ENCODE measurements at regions not wholly inside any gene's neighbourhood (a gene's known extent, or its start where the extent isn't known, plus 50 kb on each side); places are given as distances from the start of the nearest gene placed in this dataset.

- TF ChIP-seq, protein P1, sequence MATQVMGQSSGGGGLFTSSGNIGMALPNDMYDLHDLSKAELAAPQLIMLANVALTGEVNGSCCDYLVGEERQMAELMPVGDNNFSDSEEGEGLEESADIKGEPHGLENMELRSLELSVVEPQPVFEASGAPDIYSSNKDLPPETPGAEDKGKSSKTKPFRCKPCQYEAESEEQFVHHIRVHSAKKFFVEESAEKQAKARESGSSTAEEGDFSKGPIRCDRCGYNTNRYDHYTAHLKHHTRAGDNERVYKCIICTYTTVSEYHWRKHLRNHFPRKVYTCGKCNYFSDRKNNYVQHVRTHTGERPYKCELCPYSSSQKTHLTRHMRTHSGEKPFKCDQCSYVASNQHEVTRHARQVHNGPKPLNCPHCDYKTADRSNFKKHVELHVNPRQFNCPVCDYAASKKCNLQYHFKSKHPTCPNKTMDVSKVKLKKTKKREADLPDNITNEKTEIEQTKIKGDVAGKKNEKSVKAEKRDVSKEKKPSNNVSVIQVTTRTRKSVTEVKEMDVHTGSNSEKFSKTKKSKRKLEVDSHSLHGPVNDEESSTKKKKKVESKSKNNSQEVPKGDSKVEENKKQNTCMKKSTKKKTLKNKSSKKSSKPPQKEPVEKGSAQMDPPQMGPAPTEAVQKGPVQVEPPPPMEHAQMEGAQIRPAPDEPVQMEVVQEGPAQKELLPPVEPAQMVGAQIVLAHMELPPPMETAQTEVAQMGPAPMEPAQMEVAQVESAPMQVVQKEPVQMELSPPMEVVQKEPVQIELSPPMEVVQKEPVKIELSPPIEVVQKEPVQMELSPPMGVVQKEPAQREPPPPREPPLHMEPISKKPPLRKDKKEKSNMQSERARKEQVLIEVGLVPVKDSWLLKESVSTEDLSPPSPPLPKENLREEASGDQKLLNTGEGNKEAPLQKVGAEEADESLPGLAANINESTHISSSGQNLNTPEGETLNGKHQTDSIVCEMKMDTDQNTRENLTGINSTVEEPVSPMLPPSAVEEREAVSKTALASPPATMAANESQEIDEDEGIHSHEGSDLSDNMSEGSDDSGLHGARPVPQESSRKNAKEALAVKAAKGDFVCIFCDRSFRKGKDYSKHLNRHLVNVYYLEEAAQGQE (IDR thresholded peaks at IDR 0.05; ENCODE audit: low read depth): no peak
- TF ChIP-seq EZH2phosphoT487 (IDR thresholded peaks at IDR 0.05; ENCODE audit: borderline replicate concordance) (no peak), SIN3A (IDR thresholded peaks at IDR 0.05; ENCODE audit: low read depth) (peak; percentile 81), SP1 (IDR thresholded peaks at IDR 0.05; ENCODE audit: low read depth) (peak; percentile 90)
These were observed 203.7 kb upstream of the MSX2 start (continued) for GRCh38 chr5:174520420-174521396.

DNA sequence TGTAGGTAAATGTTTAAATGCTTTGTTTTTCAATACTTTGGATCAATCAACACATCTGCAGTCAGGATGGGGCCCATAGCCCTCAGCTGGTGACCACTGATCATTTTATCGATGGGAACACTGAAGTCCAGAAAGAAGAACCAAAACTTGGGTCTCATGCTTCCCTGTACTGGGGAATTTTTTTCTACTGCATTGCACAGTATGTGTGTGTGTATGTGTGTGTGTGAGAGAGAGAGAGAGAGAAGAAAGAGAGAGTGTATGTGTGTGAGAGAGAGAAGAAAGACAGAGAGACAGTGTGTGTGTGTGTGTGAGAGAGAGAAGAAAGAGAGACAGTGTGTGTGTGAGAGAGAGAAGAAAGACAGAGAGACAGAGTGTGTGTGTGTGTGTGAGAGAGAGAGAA, 202.9 kb upstream of the MSX2 start:
- Histone ChIP-seq H2AFZ (ENCODE audit: low read depth, low read length, poor library complexity, severe bottlenecking) (no peak overlapping the region), H3K4me3 (replicated peaks in 1 of 2; ENCODE audit: low read depth in 1 of 2, low read length in 2 of 2) (no peak overlapping the region), H4K20me1 (ENCODE audit: insufficient read depth) (no peaks in the 10 kb centered on the region), H3K9me3 (ENCODE audit: control insufficient read depth in 1 of 2, insufficient read depth in 1 of 2, low read depth in 1 of 2, low read length in 2 of 2) (no peaks in the 10 kb centered on the region), H3K79me2 (ENCODE audit: insufficient read depth, low read length) (no peaks in the 10 kb centered on the region), H3K27me3 (ENCODE audit: insufficient read depth, low read length) (peaks cover 50% of the 10 kb centered on the region; the same call in 1 of the 2 replicates), H3K9ac (ENCODE audit: low read length) (no peak overlapping the region), H3K4me1 (ENCODE audit: control insufficient read depth in 1 of 2, insufficient read depth in 2 of 2, low read length in 2 of 2) (peaks cover 23 to 50% of the 10 kb centered on the region in 2 experiments), H3K4me2 (ENCODE audit: low read length) (peak overlapping the region; percentile 66; the same call in 1 of the 2 replicates), H3K27ac (ENCODE audit: low read depth, low read length) (no peak overlapping the region), H3K9me2 (ENCODE audit: insufficient read depth) (no peaks in the 10 kb centered on the region), H3K36me3 (ENCODE audit: control insufficient read depth in 1 of 2, insufficient read depth in 2 of 2, low read length in 2 of 2) (no peaks in the 10 kb centered on the region)
- ATAC-seq (no peak), DNase-seq (ENCODE audit: low read depth, low spot score) (no peak)
- TF ChIP-seq EZH2 (IDR thresholded peaks at IDR 0.05) (no peak), ZFX (IDR thresholded peaks at IDR 0.05) (no peak), JUND (IDR thresholded peaks at IDR 0.05) (no peak), ZNF274 (IDR thresholded peaks at IDR 0.05; ENCODE audit: low read depth, low read length) (no peak), SP1 (IDR thresholded peaks at IDR 0.05; ENCODE audit: low read depth) (no peak), RAD21 (IDR thresholded peaks at IDR 0.05; ENCODE audit: low read depth) (no peak), SIN3A (IDR thresholded peaks at IDR 0.05; ENCODE audit: low read depth) (no peak), ZBTB33 (IDR thresholded peaks at IDR 0.05; ENCODE audit: extremely low read depth, insufficient replicate concordance, low read length) (no peak)
- TF ChIP-seq, protein P2, sequence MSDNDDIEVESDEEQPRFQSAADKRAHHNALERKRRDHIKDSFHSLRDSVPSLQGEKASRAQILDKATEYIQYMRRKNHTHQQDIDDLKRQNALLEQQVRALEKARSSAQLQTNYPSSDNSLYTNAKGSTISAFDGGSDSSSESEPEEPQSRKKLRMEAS (IDR thresholded peaks at IDR 0.05): no peak
- TF ChIP-seq, protein P3, sequence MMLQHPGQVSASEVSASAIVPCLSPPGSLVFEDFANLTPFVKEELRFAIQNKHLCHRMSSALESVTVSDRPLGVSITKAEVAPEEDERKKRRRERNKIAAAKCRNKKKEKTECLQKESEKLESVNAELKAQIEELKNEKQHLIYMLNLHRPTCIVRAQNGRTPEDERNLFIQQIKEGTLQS (IDR thresholded peaks at IDR 0.05): no peak
- RAD21 ChIA-PET (ENCODE audit: low non-redundant PET in 1 of 2, low total read pairs in 2 of 2, uncharacterized antibody in 2 of 2, unreplicated experiment in 2 of 2): no interaction called here
- intact Hi-C loops (cut with micrococcal nuclease): loop anchor here (5.0 to 10.0 kb wide), 2 partner anchors 97 to 201 kb away; partner anchors contain the start of gene MSX2
- BruUV-seq (replicated peaks): no TSS peak
- CTCF ChIA-PET: no interaction called here
- POLR2A ChIA-PET: no interaction called here

Measured in HCT116 (cell line).